ENCODE measurements at regions not wholly inside any gene's neighbourhood (a gene's known extent, or its start where the extent isn't known, plus 50 kb on each side); places are given as distances from the start of the nearest gene placed in this dataset.
"Not testable (repeated sequence)": the region's sequence is repeated elsewhere in the genome, so short reads cannot be mapped to it uniquely, and the experiment has no call there.

DNA sequence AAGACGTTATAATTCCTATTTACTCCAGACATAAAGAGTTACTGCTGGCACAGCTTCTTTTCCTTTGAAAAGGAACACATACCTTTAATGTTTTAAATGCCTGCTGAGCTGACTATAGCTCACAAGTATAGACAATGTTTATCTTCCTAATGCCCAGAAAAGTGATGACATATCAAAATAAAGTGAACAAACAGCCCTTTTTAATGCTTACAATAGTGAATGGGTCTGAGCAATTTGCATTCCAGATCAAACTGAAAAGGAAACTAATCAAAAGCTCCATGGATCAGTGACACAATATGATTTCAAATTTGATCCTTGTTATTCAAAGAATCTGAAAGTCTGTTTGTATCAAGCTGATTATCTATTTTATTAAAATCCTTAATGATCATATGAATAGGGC, 233.6 kb upstream of the SEMA3E start:
- DNase-seq, result no peak

DNA sequence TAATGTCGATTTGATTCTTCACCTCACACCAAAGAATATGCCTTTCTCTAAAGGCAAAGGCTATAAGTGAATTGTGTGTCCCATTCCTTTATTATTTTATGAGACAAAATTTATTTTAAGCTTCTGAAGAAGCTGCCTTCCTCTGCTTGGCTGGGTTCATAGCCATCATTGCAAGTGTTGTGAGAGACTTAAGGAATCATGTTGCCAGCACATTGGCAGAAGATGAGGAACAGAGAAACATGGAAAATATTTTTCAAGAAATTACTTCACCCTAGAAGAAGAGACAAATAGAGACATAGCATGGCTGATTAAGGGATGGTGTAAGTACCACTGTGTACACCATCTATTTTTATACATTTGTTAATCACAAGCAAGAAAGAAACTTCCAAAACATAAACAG, 230.1 kb upstream of the SEMA3E start:
- DNase-seq, result no peak

DNA sequence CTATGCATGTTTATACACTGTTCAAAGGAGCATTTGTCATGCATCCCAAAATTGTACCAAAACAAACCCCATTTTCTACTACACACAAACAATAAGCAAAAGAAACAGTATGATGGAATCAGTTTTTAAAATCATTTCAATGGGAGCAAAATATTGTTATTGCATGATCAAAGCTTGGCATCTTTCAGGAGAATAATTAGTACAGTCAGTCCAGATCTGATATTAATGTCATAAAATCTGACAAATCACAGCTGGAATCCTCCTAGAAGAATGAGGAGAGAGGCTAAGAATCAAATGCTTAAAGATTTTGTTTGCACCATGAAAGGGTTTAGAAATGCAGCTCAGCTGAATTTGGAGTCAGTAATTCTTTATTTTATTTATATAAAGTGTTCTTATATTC, 229.7 kb upstream of the SEMA3E start:
- no peak for DNase-seq

- DNase-seq, result no peak
Observed at GRCh38 chr7:83876593-83876992, 227.7 kb upstream of the SEMA3E start.

GRCh38 chr7:83873459-83873858, 224.5 kb upstream of the SEMA3E start:
- DNase-seq, result no peak

GRCh38 chr7:83872501-83872900, 223.6 kb upstream of the SEMA3E start:
- DNase-seq, result no peak

DNA sequence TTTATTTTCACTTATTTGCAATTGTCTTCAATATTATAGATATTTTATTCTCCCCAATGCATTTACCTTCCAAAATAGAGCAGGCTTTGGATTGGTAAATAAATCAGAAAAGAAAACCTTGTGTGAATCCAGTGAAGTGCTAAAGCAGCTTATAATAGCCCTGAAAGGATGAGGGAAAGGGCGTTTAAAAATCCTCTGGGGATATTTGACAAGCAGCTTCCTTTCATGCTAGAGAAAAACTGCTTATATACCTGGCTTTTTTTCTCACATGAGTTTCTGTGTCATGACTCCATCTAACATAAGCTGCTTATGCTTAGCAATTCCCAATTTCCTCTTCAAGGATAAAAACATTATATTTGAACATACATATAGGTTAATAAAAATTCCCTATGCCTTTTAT, 221.6 kb upstream of the SEMA3E start:
- no peak for DNase-seq

GRCh38 chr7:83866582-83866981, 217.6 kb upstream of the SEMA3E start:
- DNase-seq, result no peak

- DNase-seq, result no peak
Observed at GRCh38 chr7:83864551-83864950, 215.6 kb upstream of the SEMA3E start.

DNA sequence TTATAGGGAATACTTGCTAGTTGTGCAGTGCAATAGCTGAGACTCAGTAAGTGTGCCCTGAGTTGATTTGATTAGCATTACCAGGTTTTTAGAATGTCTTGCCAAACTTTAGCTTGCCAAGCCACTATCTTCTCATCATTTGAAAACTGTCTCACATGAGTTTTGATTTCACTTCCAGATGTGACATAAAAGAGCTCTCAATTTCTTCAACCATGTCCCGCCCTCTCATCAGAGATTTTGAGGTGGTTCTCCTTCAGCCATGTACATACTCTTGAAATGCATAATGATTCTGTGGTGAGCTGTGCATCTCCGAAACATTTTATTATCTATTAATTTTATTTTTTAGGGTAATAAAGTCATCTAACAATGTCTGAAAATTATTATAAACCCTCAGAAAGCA, 215.0 kb upstream of the SEMA3E start:
- DNase-seq, result no peak

- DNase-seq, result no peak
Observed at GRCh38 chr7:83861876-83862275, 212.9 kb upstream of the SEMA3E start.

DNA sequence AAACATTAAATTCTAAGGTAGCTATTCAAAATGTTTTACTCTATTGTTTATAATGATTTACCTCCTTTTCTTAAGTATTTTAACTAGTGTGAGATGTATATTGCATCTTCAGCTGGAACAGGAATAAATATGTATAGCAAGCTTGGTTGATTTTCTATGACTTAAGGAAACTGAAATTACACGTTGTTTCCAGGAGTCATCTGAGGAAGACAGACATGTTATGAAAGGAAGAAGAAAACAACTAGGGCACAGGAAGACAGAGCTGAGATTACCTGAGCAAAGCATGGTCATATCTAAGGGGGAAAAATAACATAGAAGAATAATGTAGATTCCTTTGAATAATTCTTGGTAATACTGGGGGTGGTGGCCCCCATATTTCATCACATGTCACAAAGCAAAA, 210.9 kb upstream of the SEMA3E start:
- no peak for DNase-seq

DNA sequence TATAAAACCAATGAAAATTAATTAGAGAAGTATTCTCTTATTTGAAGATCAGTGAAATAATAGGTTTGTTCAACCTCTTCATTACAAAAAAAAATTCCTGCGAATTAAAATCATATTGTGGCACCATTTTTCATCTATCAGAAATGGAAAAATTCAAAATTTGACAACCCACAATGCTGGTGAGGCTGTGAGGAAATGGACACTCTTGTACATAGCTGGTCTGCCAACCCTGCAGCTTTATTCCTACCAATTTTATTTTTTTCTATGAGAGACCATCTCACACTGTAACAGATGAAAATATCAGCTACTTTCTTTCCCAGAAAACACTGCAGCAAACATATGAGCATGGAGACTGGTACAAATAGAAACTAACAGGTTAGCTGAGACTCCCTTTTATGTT, 208.8 kb upstream of the SEMA3E start:
- no peak for DNase-seq

DNA sequence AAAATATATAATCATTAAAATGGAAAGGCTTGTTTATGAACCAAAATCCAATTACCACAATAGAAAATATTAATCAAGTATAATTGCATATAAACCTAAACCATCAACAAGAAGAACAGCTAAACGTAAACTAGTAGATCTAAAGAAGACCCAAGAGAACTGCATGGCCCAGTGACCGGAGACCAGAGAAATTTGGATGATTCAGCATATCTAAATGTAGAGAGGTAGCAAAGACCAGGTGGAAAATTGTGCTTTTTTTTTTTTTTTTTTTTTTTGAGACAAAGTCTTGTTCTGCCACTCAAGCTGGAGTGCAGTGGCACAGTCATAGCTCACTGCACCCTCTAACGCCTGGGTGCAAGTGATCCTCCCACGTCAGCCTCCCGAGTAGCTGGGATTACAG, 207.2 kb upstream of the SEMA3E start:
- no peak for DNase-seq

GRCh38 chr7:83852136-83852535, 203.2 kb upstream of the SEMA3E start:
- DNase-seq, result no peak

DNA sequence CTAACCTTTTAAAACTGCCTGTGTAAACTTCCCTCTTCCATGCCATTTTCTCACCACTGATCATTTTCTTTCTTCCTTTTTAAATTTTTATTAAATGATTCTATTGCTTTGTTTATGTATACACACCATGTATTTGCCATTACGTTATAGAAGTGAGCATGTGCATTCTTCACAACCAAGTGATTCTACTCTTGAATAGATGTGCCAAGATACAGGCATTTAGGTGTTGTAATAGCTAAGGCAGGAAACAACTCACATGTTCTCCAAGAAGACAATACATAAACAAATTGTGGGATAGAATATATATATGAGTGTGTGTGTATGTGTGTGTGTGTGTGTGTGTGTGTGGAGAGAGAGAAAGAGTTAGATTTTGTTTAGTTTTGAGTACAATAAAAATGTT, 202.6 kb upstream of the SEMA3E start:
- no peak for DNase-seq

GRCh38 chr7:83850941-83851340, 202.0 kb upstream of the SEMA3E start:
- no peak for DNase-seq

DNA sequence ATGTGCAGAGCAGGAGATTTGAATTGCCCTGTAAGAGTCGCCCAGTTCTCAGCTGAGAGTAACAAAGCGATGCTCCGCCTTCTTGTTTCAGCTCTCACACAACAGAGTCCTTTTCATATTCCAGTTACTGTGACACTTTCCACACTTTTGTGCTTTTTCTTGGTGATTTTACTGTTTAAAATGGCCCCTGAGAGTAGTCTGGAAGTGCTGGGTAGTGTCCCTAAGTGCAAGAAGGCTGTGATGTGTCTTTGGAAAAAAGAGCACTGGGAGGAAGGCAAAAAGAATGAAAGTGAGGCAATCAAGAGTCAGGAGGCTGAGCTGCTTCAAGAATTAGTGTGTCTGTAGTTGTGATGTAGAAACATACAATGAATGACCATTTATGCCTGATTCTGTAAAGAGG, 201.2 kb upstream of the SEMA3E start:
- DNase-seq, result no peak

- DNase-seq, result peak; percentile 10
Observed at GRCh38 chr7:83849131-83849530, 200.2 kb upstream of the SEMA3E start.

DNA sequence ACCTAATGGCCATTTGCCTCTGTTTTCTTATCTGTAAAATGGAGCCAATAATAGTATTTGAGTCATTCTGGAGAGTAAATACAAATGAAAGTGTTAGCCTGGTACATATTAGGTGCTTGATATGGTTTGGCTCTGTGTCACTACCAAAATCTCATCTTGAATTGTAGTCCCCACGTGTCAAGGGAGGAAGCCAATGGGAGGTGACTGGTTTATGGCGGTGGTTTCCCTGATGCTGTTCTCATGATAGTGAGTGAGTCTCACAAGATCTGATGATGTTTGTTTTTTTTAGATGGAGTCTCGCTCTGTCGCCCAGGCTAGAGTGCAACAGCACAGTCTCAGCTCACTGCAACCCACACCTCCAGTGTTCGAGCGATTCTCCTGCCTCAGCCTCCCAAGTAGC, 194.0 kb upstream of the SEMA3E start:
- DNase-seq, result no peak

DNA sequence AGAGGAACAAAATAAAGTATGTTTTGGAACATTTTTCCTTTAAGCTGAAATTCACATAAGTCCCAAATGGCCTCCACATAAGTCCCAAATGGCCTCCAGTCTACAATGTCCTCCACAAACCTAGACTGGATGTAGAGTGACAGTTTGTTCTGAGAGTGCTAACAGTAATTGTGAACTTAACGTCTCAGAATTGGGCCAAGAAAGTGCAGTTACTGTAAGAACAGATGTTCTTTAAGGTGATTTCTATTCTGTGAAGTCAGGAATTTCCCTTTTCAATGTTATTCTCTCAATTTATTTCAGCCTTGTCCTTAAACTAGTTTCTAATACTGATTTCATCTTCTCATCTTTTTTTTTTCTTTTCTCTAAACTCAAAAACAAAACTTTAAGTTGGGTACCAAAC, 188.7 kb upstream of the SEMA3E start:
- no peak for DNase-seq

- DNase-seq, result no peak
Observed at GRCh38 chr7:83836028-83836427, 187.1 kb upstream of the SEMA3E start.

DNA sequence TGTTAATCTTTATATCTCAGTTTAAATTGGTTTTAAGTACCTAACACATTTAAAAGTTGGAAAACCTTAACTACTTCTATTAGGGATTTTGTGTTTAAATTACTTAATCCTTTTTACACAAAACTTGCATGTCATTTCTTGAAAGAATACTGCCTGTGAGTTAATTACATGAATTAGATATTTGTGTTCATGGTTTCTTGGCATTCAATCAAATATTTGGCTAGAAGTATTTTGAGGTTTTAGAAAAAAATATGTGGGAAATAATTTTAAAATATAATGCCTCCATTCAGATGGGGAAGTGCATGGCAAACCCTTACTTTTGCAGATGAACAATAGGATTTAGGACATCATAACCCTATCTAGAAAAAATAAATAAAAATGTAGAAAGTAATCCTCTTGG, 186.5 kb upstream of the SEMA3E start:
- DNase-seq, result peak; percentile 4

DNA sequence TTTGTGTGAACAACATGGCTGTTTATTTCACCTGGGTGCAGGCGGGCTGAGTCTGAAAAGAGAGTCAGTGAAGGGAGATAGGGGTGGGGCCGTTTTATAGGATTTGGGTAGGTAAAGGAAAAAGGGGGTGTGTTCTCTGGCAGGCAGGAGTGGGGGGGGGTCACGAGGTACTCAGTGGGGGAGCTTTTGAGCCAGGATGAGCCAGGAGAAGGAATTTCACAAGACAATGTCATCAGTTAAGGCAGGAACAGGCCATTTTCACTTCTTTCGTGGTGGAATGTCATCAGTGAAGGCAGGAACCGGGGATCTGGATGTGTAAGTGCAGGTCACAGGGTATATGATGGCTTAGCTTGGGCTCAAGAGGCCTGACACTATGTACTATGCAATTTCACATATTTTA, 184.8 kb upstream of the SEMA3E start:
- DNase-seq, result not testable (repeated sequence)

- DNase-seq, result no peak
Observed at GRCh38 chr7:83832009-83832408, 183.1 kb upstream of the SEMA3E start.

DNA sequence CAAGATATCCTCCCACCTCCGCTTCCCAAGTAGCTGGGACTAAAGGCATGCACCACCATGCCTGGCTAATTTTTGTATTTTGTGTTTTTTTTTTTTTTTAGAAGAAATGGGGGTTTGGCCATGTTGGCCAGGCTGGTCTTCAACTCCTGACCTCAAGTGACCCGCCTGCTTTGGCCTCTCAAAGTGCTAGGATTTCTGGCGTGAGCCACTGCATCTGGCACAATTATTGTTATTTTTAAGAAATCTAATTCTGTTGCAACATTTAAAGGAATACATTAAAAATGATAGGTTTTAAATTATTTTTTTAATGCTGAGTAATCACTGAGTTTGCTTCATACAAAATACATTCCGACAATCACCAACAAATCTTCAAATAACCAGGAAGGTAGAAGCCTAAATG, 178.1 kb upstream of the SEMA3E start:
- DNase-seq, result no peak
